ENCODE measurements at regions not wholly inside any gene's neighbourhood (a gene's known extent, or its start where the extent isn't known, plus 50 kb on each side); places are given as distances from the start of the nearest gene placed in this dataset.

- Mint-ChIP-seq H3K4me1 (no peaks in the 10 kb centered on the region), H3K36me3 (ENCODE audit: low read depth) (no peaks in the 10 kb centered on the region), H3K9me3 (no peaks in the 10 kb centered on the region), H3K4me3 (no peak overlapping the region), H3K27ac (no peak overlapping the region), H3K27me3 (ENCODE audit: insufficient read depth, low read depth, poor library complexity) (peaks cover 3% of the 10 kb centered on the region)
- no peaks in the 10 kb centered on the region for H3K27me3 ChIP-seq (ENCODE audit: insufficient read depth)
- no peaks in the 10 kb centered on the region for H3K36me3 ChIP-seq (ENCODE audit: insufficient read depth)
- no peak overlapping the region for H3K27ac ChIP-seq (ENCODE audit: low read depth)
- no peaks in the 10 kb centered on the region for H3K4me1 ChIP-seq (ENCODE audit: insufficient read depth)
- no peaks in the 10 kb centered on the region for H3K9me2 ChIP-seq (ENCODE audit: insufficient read depth)
- H3F3A ChIP-seq (replicated peaks; ENCODE audit: low read depth) = no peaks in the 10 kb centered on the region
- peak; percentile 92 for ATAC-seq
- H2AFZ ChIP-seq = no peak overlapping the region
- H4K20me1 ChIP-seq (replicated peaks; ENCODE audit: insufficient read depth) = no peaks in the 10 kb centered on the region
- H3K79me2 ChIP-seq (replicated peaks; ENCODE audit: insufficient read depth) = no peaks in the 10 kb centered on the region
- H3K4me3 ChIP-seq = no peak overlapping the region
- H3K4me2 ChIP-seq = no peak overlapping the region
- DNase-seq (ENCODE audit: low spot score) = peak; percentile 57
- TF ChIP-seq CTCF (conservative IDR thresholded peaks at IDR 0.05; ENCODE audit: low read depth in 2 of 2) (peak; percentile 64 to 69), EZH2phosphoT487 (IDR thresholded peaks at IDR 0.05; ENCODE audit: unreplicated experiment) (no peak)
These were observed 552.3 kb downstream of the KCNJ3 start for GRCh38 chr2:155250800-155251199.

GRCh38 chr2:155240176-155240575 is 541.7 kb downstream of the KCNJ3 start:
- H3K4me1 Mint-ChIP-seq = no peaks in the 10 kb centered on the region
- no peaks in the 10 kb centered on the region for H3K9me3 Mint-ChIP-seq
- no peaks in the 10 kb centered on the region for H3K36me3 ChIP-seq (ENCODE audit: insufficient read depth)
- no peaks in the 10 kb centered on the region for H3K27me3 Mint-ChIP-seq (ENCODE audit: insufficient read depth, low read depth, poor library complexity)
- H3K4me1 ChIP-seq (ENCODE audit: insufficient read depth) = no peaks in the 10 kb centered on the region
- H3K27ac ChIP-seq (ENCODE audit: low read depth) = no peak overlapping the region
- DNase-seq (ENCODE audit: low spot score) = no peak
- no peaks in the 10 kb centered on the region for H3K27me3 ChIP-seq (ENCODE audit: insufficient read depth)
- H3F3A ChIP-seq (replicated peaks; ENCODE audit: low read depth) = no peaks in the 10 kb centered on the region
- no peaks in the 10 kb centered on the region for H4K20me1 ChIP-seq (replicated peaks; ENCODE audit: insufficient read depth)
- no peak overlapping the region for H3K4me3 ChIP-seq
- no peak overlapping the region for H3K27ac Mint-ChIP-seq
- no peak overlapping the region for H3K4me3 Mint-ChIP-seq
- H3K36me3 Mint-ChIP-seq (ENCODE audit: low read depth) = no peaks in the 10 kb centered on the region
- H3K79me2 ChIP-seq (replicated peaks; ENCODE audit: insufficient read depth) = no peaks in the 10 kb centered on the region
- H2AFZ ChIP-seq = no peak overlapping the region
- H3K4me2 ChIP-seq = no peak overlapping the region
- ATAC-seq = no peak
- no peaks in the 10 kb centered on the region for H3K9me2 ChIP-seq (ENCODE audit: insufficient read depth)
- TF ChIP-seq REST (IDR thresholded peaks at IDR 0.05; ENCODE audit: unreplicated experiment) = no peak
- TF ChIP-seq JUNB (IDR thresholded peaks at IDR 0.05; ENCODE audit: unreplicated experiment) = no peak
- no peak for TF ChIP-seq POLR2AphosphoS5 (IDR thresholded peaks at IDR 0.05; ENCODE audit: low read depth)
- TF ChIP-seq ETS1 (IDR thresholded peaks at IDR 0.05) = no peak
- TF ChIP-seq EZH2 (IDR thresholded peaks at IDR 0.05; ENCODE audit: low read depth, unreplicated experiment) = no peak
- no peak for TF ChIP-seq ZNF114 (CRISPR knock-in tag; IDR thresholded peaks at IDR 0.05)
- TF ChIP-seq EZH2phosphoT487 (IDR thresholded peaks at IDR 0.05; ENCODE audit: unreplicated experiment) = no peak
- no peak for TF ChIP-seq CTCF (conservative IDR thresholded peaks at IDR 0.05; ENCODE audit: low read depth in 2 of 2)
- TF ChIP-seq ZNF331 (CRISPR knock-in tag; IDR thresholded peaks at IDR 0.05; ENCODE audit: low read depth) = no peak
- no peak for TF ChIP-seq STAT1 (IDR thresholded peaks at IDR 0.05; ENCODE audit: unreplicated experiment)
- no peak for TF ChIP-seq CREB1 (CRISPR knock-in tag; IDR thresholded peaks at IDR 0.05; ENCODE audit: low read depth)

All from GM23338 (cell line).